DND-41 (cell line): ENCODE measurements at regions not wholly inside any gene's neighbourhood (a gene's known extent, or its start where the extent isn't known, plus 50 kb on each side); places are given as distances from the start of the nearest gene placed in this dataset.

Source experiments
- ATAC-seq: fragments of 200-7000 bp; cut with Tn5 transposase; 3 replicates; pipeline ENCODE4 v1.9.1; 2021; ENCODE audit warnings: low read depth; ENCODE audit not compliant: insufficient read depth
- DNase-seq: peaks from one replicate; pipeline ENCODE4 v3.0.0-alpha.2; 2020
- H2AFZ ChIP-seq: 2 replicates; pipeline ENCODE4 v1.6.0; 2012; ENCODE audit warnings: low read depth, low read length
- H3K27ac ChIP-seq: 2 replicates; pipeline ENCODE4 v1.5.1; 2012; ENCODE audit warnings: low read length, inconsistent platforms
- H3K27me3 ChIP-seq: fragments of 200-600 bp; sonication (generic); 2 replicates; pipeline ENCODE4 v1.6.0; 2012; ENCODE audit warnings: low read length, mild to moderate bottlenecking, inconsistent platforms; ENCODE audit not compliant: insufficient read depth, poor library complexity
- H3K36me3 ChIP-seq: 2 replicates; pipeline ENCODE4 v1.5.1; 2012; ENCODE audit warnings: low read length, inconsistent platforms; ENCODE audit not compliant: insufficient read depth
- H3K4me1 ChIP-seq: 2 replicates; pipeline ENCODE4 v1.5.1; 2012; ENCODE audit warnings: mild to moderate bottlenecking, low read length; ENCODE audit not compliant: insufficient read depth
- H3K4me2 ChIP-seq: 2 replicates; pipeline ENCODE4 v1.6.0; 2012; ENCODE audit warnings: mild to moderate bottlenecking, moderate library complexity, low read length, inconsistent platforms; ENCODE audit not compliant: insufficient read depth
- H3K4me3 ChIP-seq, 2 experiments: fragments of 200-600 bp in 1 of 2; shearing (Covaris generic) in 1 of 2; 2 replicates each; pipeline ENCODE4 v1.5.1; 2012 to 2016; ENCODE audit warnings: inconsistent platforms in 2 of 2, low read length in 2 of 2, mild to moderate bottlenecking in 2 of 2, low read depth in 1 of 2, moderate library complexity in 1 of 2
- H3K79me2 ChIP-seq: 2 replicates; pipeline ENCODE4 v1.6.0; 2012; ENCODE audit warnings: low read length, inconsistent platforms; ENCODE audit not compliant: insufficient read depth
- H3K9ac ChIP-seq: 2 replicates; pipeline ENCODE4 v1.6.0; 2012; ENCODE audit warnings: low read depth, mild to moderate bottlenecking, inconsistent platforms, low read length, moderate library complexity
- H3K9me3 ChIP-seq: 2 replicates; pipeline ENCODE4 v1.5.1; 2012; ENCODE audit warnings: low read length, moderate library complexity, mild to moderate bottlenecking, inconsistent platforms; ENCODE audit not compliant: insufficient read depth, severe bottlenecking
- H4K20me1 ChIP-seq: 2 replicates; pipeline ENCODE4 v1.6.0; 2012; ENCODE audit warnings: low read length; ENCODE audit not compliant: insufficient read depth
- CTCF ChIP-seq: IDR thresholded peaks from 2 replicates; pipeline ENCODE4 v1.5.1; 2012; ENCODE audit warnings: borderline replicate concordance, low read length, moderate library complexity, mild to moderate bottlenecking; ENCODE audit not compliant: poor library complexity, severe bottlenecking; ENCODE audit errors: extremely low read depth
- EZH2 ChIP-seq: IDR thresholded peaks from 3 replicates; pipeline ENCODE4 v1.6.1; 2012; ENCODE audit warnings: borderline replicate concordance, low read depth, mild to moderate bottlenecking, moderate library complexity, low read length, inconsistent platforms; ENCODE audit not compliant: severe bottlenecking

GRCh38 chr12:14284184-14284722, 81.2 kb upstream of the ATF7IP start:
- H3K9me3 ChIP-seq: peaks cover 2% of the 10 kb centered on the region
- H3K4me1 ChIP-seq: no peaks in the 10 kb centered on the region
- H3K4me3 ChIP-seq: no peak overlapping the region
- TF ChIP-seq EZH2 (no peak), CTCF (no peak)
- no peaks in the 10 kb centered on the region for H3K36me3 ChIP-seq
- H3K27me3 ChIP-seq: no peaks in the 10 kb centered on the region
- H2AFZ ChIP-seq: no peak overlapping the region
- ATAC-seq (no peak), DNase-seq (no peak)
- H3K4me2 ChIP-seq: no peak overlapping the region
- no peaks in the 10 kb centered on the region for H4K20me1 ChIP-seq
- no peaks in the 10 kb centered on the region for H3K79me2 ChIP-seq
- no peak overlapping the region for H3K27ac ChIP-seq
- no peak overlapping the region for H3K9ac ChIP-seq

- Histone ChIP-seq H3K36me3 (no peaks in the 10 kb centered on the region), H3K4me1 (no peaks in the 10 kb centered on the region), H3K4me2 (no peak overlapping the region), H3K9ac (no peak overlapping the region), H3K27ac (no peak overlapping the region), H2AFZ (no peak overlapping the region), H3K4me3 (no peak overlapping the region), H3K9me3 (peaks cover 2% of the 10 kb centered on the region), H3K27me3 (no peaks in the 10 kb centered on the region), H3K79me2 (no peaks in the 10 kb centered on the region), H4K20me1 (no peaks in the 10 kb centered on the region)
- TF ChIP-seq EZH2 (no peak), CTCF (no peak)
- ATAC-seq: no peak
- no peak for DNase-seq
Observed at GRCh38 chr12:14289601-14290000, 75.9 kb upstream of the ATF7IP start.

GRCh38 chr12:14290951-14291350, 74.5 kb upstream of the ATF7IP start:
- no peak for DNase-seq
- no peak overlapping the region for H3K4me2 ChIP-seq
- H3K9ac ChIP-seq: no peak overlapping the region
- no peak overlapping the region for H3K4me3 ChIP-seq
- TF ChIP-seq EZH2: no peak
- no peak for TF ChIP-seq CTCF
- H4K20me1 ChIP-seq: no peaks in the 10 kb centered on the region
- H3K4me1 ChIP-seq: no peaks in the 10 kb centered on the region
- H3K27ac ChIP-seq: no peak overlapping the region
- no peaks in the 10 kb centered on the region for H3K36me3 ChIP-seq
- no peaks in the 10 kb centered on the region for H3K79me2 ChIP-seq
- H2AFZ ChIP-seq: no peak overlapping the region
- no peak for ATAC-seq
- H3K9me3 ChIP-seq: peaks cover 2% of the 10 kb centered on the region
- H3K27me3 ChIP-seq: no peaks in the 10 kb centered on the region

GRCh38 chr12:14303661-14304155, 61.8 kb upstream of the ATF7IP start:
- H3K79me2 ChIP-seq: no peaks in the 10 kb centered on the region
- ATAC-seq: no peak
- DNase-seq: no peak
- no peak overlapping the region for H3K4me3 ChIP-seq
- no peak overlapping the region for H3K9ac ChIP-seq
- no peaks in the 10 kb centered on the region for H4K20me1 ChIP-seq
- H3K36me3 ChIP-seq: no peaks in the 10 kb centered on the region
- H2AFZ ChIP-seq: no peak overlapping the region
- H3K27ac ChIP-seq: no peak overlapping the region
- H3K4me1 ChIP-seq: no peaks in the 10 kb centered on the region
- H3K4me2 ChIP-seq: no peak overlapping the region
- H3K9me3 ChIP-seq: no peaks in the 10 kb centered on the region
- no peaks in the 10 kb centered on the region for H3K27me3 ChIP-seq
- TF ChIP-seq EZH2 (no peak), CTCF (no peak)
